ENCODE measurements at regions not wholly inside any gene's neighbourhood (a gene's known extent, or its start where the extent isn't known, plus 50 kb on each side); places are given as distances from the start of the nearest gene placed in this dataset.

GRCh38 chr5:2877522-2877921, 126.0 kb upstream of the IRX2 start:
- Histone ChIP-seq H3K4me2 (ENCODE audit: control insufficient read depth, insufficient read depth) (no peak overlapping the region), H3K79me2 (ENCODE audit: control insufficient read depth, insufficient read depth, low read length) (no peaks in the 10 kb centered on the region), H3K9me3 (replicated peaks; ENCODE audit: control insufficient read depth, insufficient read depth, low read length) (no peaks in the 10 kb centered on the region; the same call in 2 of the 3 replicates), H3K27ac (ENCODE audit: control insufficient read depth, insufficient read depth) (no peak overlapping the region), H2AFZ (ENCODE audit: control insufficient read depth, low read depth, low read length) (no peak overlapping the region), H3K27me3 (replicated peaks in 1 of 2; ENCODE audit: control insufficient read depth in 2 of 2, insufficient read depth in 2 of 2, low read length in 1 of 2) (no peaks in the 10 kb centered on the region), H3K4me1 (ENCODE audit: control insufficient read depth, insufficient read depth, low read length) (no peaks in the 10 kb centered on the region), H3K36me3 (ENCODE audit: control insufficient read depth in 2 of 2, insufficient read depth in 2 of 2, low read length in 1 of 2) (no peaks in the 10 kb centered on the region), H3K9ac (ENCODE audit: control insufficient read depth, insufficient read depth, low read length) (no peak overlapping the region), H4K20me1 (ENCODE audit: control insufficient read depth, insufficient read depth) (no peaks in the 10 kb centered on the region), H3K4me3 (no peak overlapping the region)
- intact Hi-C loops (cut with micrococcal nuclease; ENCODE audit: unreplicated experiment): no loop called here
- ChIA-PET RAD21 (ENCODE audit: unreplicated experiment) (no interaction called here), POLR2A (no interaction called here), SMC1A (ENCODE audit: uncharacterized antibody, unreplicated experiment) (no interaction called here), CTCF (interaction anchor here (0.6 kb wide), 1 partner anchor 17 kb away, joined by 4 read pairs; no protein-coding TSS in a partner anchor)
- BruUV-seq (replicated peaks): no TSS peak
- FAIRE-seq (no peak), DNase-seq (ENCODE audit: low read depth, low spot score) (no peak), ATAC-seq (no peak)
- WGBS (ENCODE audit: insufficient coverage, insufficient replicate concordance, low lambda C conversion rate, missing lambda C conversion rate): 48% methylated on average over 5 of the region's 5 CpGs
- in situ Hi-C loops (cut with MboI): no loop called here
- TF ChIP-seq PAX8 (IDR thresholded peaks at IDR 0.05) (no peak), PAX5 (IDR thresholded peaks at IDR 0.05; ENCODE audit: borderline replicate concordance, low read depth, low read length) (no peak), MYB (IDR thresholded peaks at IDR 0.05; ENCODE audit: borderline replicate concordance, low read depth, low read length) (no peak), SMAD1 (IDR thresholded peaks at IDR 0.05; ENCODE audit: low read depth, partially characterized antibody) (no peak), MTA3 (IDR thresholded peaks at IDR 0.05; ENCODE audit: borderline replicate concordance, low read length) (no peak), ETV6 (conservative IDR thresholded peaks at IDR 0.05 in 1 of 2, IDR thresholded peaks at IDR 0.05 in 1 of 2; ENCODE audit: borderline replicate concordance in 1 of 2, low read depth in 1 of 2) (no peak), RELB (IDR thresholded peaks at IDR 0.05; ENCODE audit: low read depth) (no peak)
- TF ChIP-seq, protein P1, sequence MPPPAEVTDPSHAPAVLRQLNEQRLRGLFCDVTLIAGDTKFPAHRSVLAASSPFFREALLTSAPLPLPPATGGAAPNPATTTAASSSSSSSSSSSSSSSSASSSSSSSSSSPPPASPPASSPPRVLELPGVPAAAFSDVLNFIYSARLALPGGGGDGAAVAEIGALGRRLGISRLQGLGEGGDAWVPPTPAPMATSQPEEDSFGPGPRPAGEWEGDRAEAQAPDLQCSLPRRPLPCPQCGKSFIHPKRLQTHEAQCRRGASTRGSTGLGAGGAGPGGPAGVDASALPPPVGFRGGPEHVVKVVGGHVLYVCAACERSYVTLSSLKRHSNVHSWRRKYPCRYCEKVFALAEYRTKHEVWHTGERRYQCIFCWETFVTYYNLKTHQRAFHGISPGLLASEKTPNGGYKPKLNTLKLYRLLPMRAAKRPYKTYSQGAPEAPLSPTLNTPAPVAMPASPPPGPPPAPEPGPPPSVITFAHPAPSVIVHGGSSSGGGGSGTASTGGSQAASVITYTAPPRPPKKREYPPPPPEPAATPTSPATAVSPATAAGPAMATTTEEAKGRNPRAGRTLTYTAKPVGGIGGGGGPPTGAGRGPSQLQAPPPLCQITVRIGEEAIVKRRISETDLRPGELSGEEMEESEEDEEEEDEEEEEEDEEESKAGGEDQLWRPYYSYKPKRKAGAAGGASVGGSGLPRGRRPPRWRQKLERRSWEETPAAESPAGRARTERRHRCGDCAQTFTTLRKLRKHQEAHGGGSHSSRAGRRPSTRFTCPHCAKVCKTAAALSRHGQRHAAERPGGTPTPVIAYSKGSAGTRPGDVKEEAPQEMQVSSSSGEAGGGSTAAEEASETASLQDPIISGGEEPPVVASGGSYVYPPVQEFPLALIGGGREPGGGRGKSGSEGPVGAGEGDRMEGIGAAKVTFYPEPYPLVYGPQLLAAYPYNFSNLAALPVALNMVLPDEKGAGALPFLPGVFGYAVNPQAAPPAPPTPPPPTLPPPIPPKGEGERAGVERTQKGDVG (CRISPR knock-in tag; IDR thresholded peaks at IDR 0.05): no peak
- TF ChIP-seq, protein P2, sequence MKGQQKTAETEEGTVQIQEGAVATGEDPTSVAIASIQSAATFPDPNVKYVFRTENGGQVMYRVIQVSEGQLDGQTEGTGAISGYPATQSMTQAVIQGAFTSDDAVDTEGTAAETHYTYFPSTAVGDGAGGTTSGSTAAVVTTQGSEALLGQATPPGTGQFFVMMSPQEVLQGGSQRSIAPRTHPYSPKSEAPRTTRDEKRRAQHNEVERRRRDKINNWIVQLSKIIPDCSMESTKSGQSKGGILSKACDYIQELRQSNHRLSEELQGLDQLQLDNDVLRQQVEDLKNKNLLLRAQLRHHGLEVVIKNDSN (IDR thresholded peaks at IDR 0.05; ENCODE audit: borderline replicate concordance, extremely low read length, insufficient read depth, low read depth, low read length): no peak
- TF ChIP-seq, protein P3, sequence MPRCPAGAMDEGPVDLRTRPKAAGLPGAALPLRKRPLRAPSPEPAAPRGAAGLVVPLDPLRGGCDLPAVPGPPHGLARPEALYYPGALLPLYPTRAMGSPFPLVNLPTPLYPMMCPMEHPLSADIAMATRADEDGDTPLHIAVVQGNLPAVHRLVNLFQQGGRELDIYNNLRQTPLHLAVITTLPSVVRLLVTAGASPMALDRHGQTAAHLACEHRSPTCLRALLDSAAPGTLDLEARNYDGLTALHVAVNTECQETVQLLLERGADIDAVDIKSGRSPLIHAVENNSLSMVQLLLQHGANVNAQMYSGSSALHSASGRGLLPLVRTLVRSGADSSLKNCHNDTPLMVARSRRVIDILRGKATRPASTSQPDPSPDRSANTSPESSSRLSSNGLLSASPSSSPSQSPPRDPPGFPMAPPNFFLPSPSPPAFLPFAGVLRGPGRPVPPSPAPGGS (IDR thresholded peaks at IDR 0.05; ENCODE audit: borderline replicate concordance, insufficient read depth, low read depth, low read length, poor library complexity, severe bottlenecking): no peak
